COR-L47 (cell line): ENCODE measurements at regions not wholly inside any gene's neighbourhood (a gene's known extent, or its start where the extent isn't known, plus 50 kb on each side); places are given as distances from the start of the nearest gene placed in this dataset.

Experiments used
- DNase-seq: peaks from one replicate; lab custom pipeline; 2025; lab: John Stamatoyannopoulos, UW

GRCh38 chr6:129778793-129779192 is 68.8 kb upstream of the ARHGAP18 start:
- no peak for DNase-seq

DNA sequence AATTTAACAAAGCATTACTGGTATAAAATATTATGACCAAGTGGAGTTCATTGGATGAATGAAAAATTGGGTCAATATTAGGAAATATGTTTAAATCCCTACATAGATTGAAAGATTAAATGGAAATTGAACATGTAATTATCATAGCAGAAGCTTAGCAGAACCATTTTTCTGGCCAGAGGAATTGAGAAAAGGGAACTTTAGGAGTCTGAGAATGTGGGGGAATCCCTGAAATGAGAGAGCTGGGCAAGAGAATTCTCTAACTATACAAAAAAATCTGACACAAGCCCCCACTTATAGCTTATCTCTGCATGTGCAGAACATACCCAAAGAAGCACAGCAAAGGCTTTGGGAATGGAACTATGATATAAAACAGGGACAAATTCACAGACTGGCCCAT is 67.4 kb upstream of the ARHGAP18 start:
- DNase-seq, result no peak

GRCh38 chr6:129776542-129777330 is 66.8 kb upstream of the ARHGAP18 start:
- DNase-seq, result no peak

DNA sequence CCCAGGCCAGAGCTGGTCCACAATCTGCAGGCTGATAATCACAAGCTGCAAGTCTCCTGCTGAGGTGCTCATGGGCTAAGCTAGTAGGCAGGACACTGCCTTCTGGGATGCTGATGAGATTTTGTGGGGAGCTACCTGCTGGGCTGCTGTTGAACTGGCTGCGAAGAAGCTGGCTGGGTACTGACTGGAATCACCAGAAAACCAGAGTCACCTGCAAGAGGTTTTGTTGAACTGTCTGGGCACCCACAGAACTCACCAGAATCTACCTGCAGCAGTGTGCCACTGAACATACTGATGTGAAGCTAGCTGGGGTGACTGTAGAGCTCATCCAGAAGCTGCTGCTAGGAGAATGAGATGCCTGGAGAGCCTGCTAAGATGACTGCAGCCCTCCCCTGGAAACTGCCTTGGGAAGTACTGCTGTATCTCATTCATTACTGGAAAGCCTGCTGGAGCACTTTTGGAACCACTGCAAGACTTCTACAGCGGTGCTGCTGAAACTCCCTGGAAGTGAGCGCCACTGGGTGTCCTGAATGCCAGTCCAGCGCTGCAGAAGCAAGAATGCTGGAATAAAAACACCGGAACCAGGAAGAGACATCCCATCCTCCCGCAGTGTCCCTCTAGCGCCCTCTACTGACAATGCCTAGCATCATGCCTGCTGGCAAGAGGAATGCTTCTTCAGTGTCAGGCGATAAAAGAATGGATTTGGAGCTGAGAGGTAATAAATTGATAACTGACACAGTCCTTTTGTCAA is 64.9 kb upstream of the ARHGAP18 start:
- DNase-seq, result peak; percentile 63

DNA sequence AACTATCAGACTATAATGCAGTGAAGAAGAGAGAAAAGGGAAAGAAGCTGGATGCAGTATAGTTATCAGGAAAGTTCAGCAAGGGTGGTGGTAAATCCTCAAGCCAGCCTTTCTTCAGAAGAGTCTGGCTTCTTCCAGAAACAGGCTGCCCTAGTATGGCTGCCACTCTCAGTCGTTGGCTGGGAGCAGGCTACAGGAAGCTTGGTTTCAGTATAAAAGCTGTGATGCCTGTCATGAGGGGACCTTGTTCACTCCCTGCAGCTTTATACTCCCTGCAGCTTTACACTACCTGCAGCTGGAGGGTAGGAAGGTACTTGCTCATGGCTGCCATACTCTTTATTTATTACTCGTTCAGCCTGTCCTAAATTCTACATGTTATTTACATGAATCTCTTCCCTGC is 63.3 kb upstream of the ARHGAP18 start:
- no peak for DNase-seq

DNA sequence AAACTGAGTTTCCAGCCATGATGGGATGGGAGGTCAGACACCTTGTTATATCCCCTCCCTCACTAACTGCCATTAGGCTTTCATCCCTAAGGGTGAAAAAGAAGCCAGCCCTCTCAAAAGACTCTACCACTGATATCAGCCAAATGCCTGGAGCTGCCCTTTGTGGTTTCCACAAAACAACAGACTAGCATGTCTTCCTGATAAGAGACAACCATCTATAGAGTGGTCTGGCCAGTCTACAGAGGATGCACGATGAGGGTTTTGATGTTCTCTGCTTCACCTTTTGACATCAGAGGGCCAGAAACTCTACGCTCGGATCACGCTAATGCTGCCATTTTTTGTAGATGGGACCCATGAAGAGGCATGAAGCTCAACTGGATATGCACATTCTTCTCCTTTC is 61.7 kb upstream of the ARHGAP18 start:
- no peak for DNase-seq

- no peak for DNase-seq
Measured at GRCh38 chr6:129767776-129768485, 58.0 kb upstream of the ARHGAP18 start.

DNA sequence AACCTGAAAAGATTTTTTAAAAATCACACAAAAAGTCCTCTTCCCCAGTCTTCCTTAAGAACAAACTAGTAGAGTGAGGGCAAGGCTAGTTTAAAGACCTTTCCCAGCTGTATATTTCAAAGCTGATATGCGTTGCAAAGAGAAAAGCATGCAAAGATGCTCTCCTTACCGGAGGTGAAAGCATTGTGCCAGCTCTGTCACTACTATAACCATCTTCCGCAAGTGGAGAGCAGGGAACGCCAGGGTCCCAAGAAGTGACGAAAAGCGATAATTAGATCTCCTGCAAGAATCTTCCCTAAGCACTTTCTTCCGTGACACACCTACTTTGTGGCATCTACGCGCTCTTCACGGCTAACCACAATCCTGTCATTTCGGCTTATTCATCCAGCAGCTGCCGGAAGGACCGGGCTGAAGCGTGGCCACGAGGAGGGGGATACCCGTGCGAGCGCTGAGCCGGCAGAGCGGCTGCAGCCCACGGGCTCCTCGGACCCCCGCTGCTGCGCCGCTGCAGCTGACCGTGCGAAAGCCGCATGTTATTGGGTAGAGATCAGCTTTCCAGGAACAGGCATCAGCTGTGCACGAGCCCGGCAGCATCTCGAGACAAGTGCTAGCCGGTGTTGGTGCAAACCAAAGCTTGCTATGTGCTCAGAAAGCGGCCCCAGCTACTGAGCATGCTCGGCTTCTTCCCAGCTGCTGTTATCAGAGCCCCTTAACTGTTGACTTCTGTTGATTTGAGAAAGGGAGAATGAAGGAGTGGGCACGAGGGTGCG is 57.2 kb upstream of the ARHGAP18 start:
- peak; percentile 46 for DNase-seq

GRCh38 chr6:129764761-129765407 is 54.9 kb upstream of the ARHGAP18 start:
- no peak for DNase-seq

- no peak for DNase-seq
Measured at GRCh38 chr6:129759796-129760605, 50.0 kb upstream of the ARHGAP18 start.
